ENCODE measurements at regions not wholly inside any gene's neighbourhood (a gene's known extent, or its start where the extent isn't known, plus 50 kb on each side); places are given as distances from the start of the nearest gene placed in this dataset.

DNA sequence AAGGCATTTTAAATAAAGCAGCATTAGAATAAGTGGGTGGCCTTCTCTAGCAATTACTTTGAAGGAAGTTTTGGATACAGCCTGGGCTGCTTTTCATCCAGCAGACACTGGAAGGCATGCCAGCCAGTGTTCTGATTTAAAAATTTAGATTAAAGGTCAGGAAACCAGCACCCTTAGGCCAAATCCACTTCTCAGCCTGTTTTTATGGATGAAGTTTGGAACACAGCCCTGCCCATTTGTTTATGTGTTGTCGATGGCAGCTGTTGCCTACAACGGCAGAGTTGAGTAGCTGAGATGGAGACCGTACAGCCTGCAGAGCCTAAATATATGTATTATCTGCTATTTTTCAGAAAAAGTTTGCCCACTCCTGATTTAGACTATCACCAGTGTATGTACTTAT lies 313.6 kb upstream of the ACVR2A start:
- TF ChIP-seq, protein P1, sequence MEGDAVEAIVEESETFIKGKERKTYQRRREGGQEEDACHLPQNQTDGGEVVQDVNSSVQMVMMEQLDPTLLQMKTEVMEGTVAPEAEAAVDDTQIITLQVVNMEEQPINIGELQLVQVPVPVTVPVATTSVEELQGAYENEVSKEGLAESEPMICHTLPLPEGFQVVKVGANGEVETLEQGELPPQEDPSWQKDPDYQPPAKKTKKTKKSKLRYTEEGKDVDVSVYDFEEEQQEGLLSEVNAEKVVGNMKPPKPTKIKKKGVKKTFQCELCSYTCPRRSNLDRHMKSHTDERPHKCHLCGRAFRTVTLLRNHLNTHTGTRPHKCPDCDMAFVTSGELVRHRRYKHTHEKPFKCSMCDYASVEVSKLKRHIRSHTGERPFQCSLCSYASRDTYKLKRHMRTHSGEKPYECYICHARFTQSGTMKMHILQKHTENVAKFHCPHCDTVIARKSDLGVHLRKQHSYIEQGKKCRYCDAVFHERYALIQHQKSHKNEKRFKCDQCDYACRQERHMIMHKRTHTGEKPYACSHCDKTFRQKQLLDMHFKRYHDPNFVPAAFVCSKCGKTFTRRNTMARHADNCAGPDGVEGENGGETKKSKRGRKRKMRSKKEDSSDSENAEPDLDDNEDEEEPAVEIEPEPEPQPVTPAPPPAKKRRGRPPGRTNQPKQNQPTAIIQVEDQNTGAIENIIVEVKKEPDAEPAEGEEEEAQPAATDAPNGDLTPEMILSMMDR (conservative IDR thresholded peaks at IDR 0.05): no peak
- no peak overlapping the region for H4K91ac ChIP-seq (ENCODE audit: insufficient read length, low read depth, low read length)
- no peak overlapping the region for H2BK5ac ChIP-seq (ENCODE audit: insufficient read length, low read length)
- H4K5ac ChIP-seq (ENCODE audit: insufficient read length, low read depth, low read length): no peak overlapping the region
- Mint-ChIP-seq H3K27ac (no peak overlapping the region), H3K4me1 (peaks cover under 1% of the 10 kb centered on the region in 2 experiments; a peak in 1 of 4 replicates), H3K9me3 (no peaks in the 10 kb centered on the region), H3K36me3 (ENCODE audit: insufficient read depth in 1 of 3, low read depth in 3 of 3) (no peaks in the 10 kb centered on the region), H3K27me3 (ENCODE audit: low read depth) (no peaks in the 10 kb centered on the region), H3K4me3 (no peak overlapping the region)
- no peak for DNase-seq
- no peaks in the 10 kb centered on the region for H3K27me3 ChIP-seq (ENCODE audit: insufficient read depth, low read length)
- H2AFZ ChIP-seq (ENCODE audit: low read length): no peak overlapping the region
- H3K14ac ChIP-seq (ENCODE audit: insufficient read depth, low read length): no peak overlapping the region
- H3K23ac ChIP-seq (ENCODE audit: insufficient read length, low read depth, low read length): no peak overlapping the region
- no peaks in the 10 kb centered on the region for H3K9me3 ChIP-seq (ENCODE audit: control insufficient read depth, low read depth, low read length)
- no peak overlapping the region for H2BK12ac ChIP-seq (ENCODE audit: insufficient read length, low read depth, low read length)
- H2BK20ac ChIP-seq (ENCODE audit: low read depth, low read length, poor library complexity, severe bottlenecking): no peak overlapping the region
- H3K27ac ChIP-seq (ENCODE audit: insufficient read length, low read depth, low read length): no peak overlapping the region
- H3K9ac ChIP-seq (ENCODE audit: extremely low read depth, insufficient read length, low read length): no peak overlapping the region
- H4K8ac ChIP-seq (replicated peaks; ENCODE audit: insufficient read length, low read depth, low read length): no peak overlapping the region
- H3K18ac ChIP-seq (ENCODE audit: insufficient read length, low read depth, low read length): no peak overlapping the region
- H2AK5ac ChIP-seq (ENCODE audit: insufficient read length, low read length): no peak overlapping the region
- no CpG with 5 or more reads among the region's 3 CpGs for WGBS (ENCODE audit: extremely low coverage, insufficient read length, low lambda C conversion rate)
- H4K20me1 ChIP-seq (ENCODE audit: control insufficient read depth, insufficient read depth, insufficient read length): no peaks in the 10 kb centered on the region
- H2BK120ac ChIP-seq (ENCODE audit: low read depth, low read length, poor library complexity, severe bottlenecking): no peak overlapping the region
- H3K4me1 ChIP-seq (ENCODE audit: insufficient read depth, low read length): no peaks in the 10 kb centered on the region
- H2BK15ac ChIP-seq (ENCODE audit: low read depth, low read length): no peak overlapping the region
- H3K79me2 ChIP-seq (ENCODE audit: insufficient read depth, low read length): no peaks in the 10 kb centered on the region
- no peak overlapping the region for H3K56ac ChIP-seq (ENCODE audit: insufficient read length, low read depth, low read length)
- no peak overlapping the region for H3T11ph ChIP-seq (ENCODE audit: low read length)
- no peaks in the 10 kb centered on the region for H3K23me2 ChIP-seq (ENCODE audit: insufficient read length, low read depth, low read length, poor library complexity, severe bottlenecking)
- H3K79me1 ChIP-seq (ENCODE audit: insufficient read depth, low read depth, low read length, poor library complexity, severe bottlenecking): no peaks in the 10 kb centered on the region
- no peak overlapping the region for H3K4me2 ChIP-seq (ENCODE audit: insufficient read depth, insufficient read length, low read length)
- no peak overlapping the region for H3K4ac ChIP-seq (ENCODE audit: low read depth, low read length)
